GM23338 (cell line): ENCODE measurements at regions not wholly inside any gene's neighbourhood (a gene's known extent, or its start where the extent isn't known, plus 50 kb on each side); places are given as distances from the start of the nearest gene placed in this dataset.

Experiments
- ATAC-seq: fragments of 200-7000 bp; cut with Tn5 transposase; 3 replicates; pipeline ENCODE4 v1.9.1; 2020
- DNase-seq: peaks from one replicate; pipeline ENCODE4 v3.0.0-alpha.2; 2015; ENCODE audit warnings: low spot score
- H2AFZ ChIP-seq: fragments of 200-600 bp; sonication (generic); 2 replicates; pipeline ENCODE4 v1.8.0; 2016; ENCODE audit warnings: antibody characterized with exemption, mild to moderate bottlenecking, moderate library complexity
- H3F3A ChIP-seq: fragments of 200-600 bp; sonication (generic); replicated peaks from 2 replicates; pipeline ENCODE4 v1.8.0; 2017; ENCODE audit warnings: antibody characterized with exemption, mixed run types, low read depth
- H3K27ac ChIP-seq: fragments of 200-600 bp; sonication (generic); 2 replicates; pipeline ENCODE4 v1.6.1; 2016; ENCODE audit warnings: low read depth
- H3K27me3 ChIP-seq: fragments of 200-600 bp; sonication (generic); 2 replicates; pipeline ENCODE4 v1.8.0; 2016; ENCODE audit warnings: mild to moderate bottlenecking, mixed run types, moderate library complexity; ENCODE audit not compliant: insufficient read depth
- H3K36me3 ChIP-seq: fragments of 200-600 bp; sonication (generic); 2 replicates; pipeline ENCODE4 v1.8.0; 2016; ENCODE audit warnings: mild to moderate bottlenecking; ENCODE audit not compliant: insufficient read depth
- H3K4me1 ChIP-seq: fragments of 200-600 bp; sonication (generic); 2 replicates; pipeline ENCODE4 v1.8.0; 2016; ENCODE audit warnings: mild to moderate bottlenecking, moderate library complexity; ENCODE audit not compliant: insufficient read depth
- H3K4me2 ChIP-seq: fragments of 200-600 bp; sonication (generic); 2 replicates; pipeline ENCODE4 v1.7.1; 2017; ENCODE audit warnings: mixed run types
- H3K4me3 ChIP-seq: fragments of 200-600 bp; sonication (generic); 2 replicates; pipeline ENCODE4 v1.6.1; 2016; ENCODE audit warnings: mixed run types
- H3K79me2 ChIP-seq: fragments of 200-600 bp; sonication (generic); replicated peaks from 2 replicates; pipeline ENCODE4 v1.8.0; 2017; ENCODE audit warnings: mild to moderate bottlenecking; ENCODE audit not compliant: insufficient read depth
- H3K9me2 ChIP-seq: fragments of 200-600 bp; sonication (generic); 2 replicates; pipeline ENCODE4 v1.8.0; 2017; ENCODE audit not compliant: insufficient read depth
- H4K20me1 ChIP-seq: fragments of 200-600 bp; sonication (generic); replicated peaks from 2 replicates; pipeline ENCODE4 v1.8.0; 2017; ENCODE audit warnings: mild to moderate bottlenecking; ENCODE audit not compliant: insufficient read depth
- H3K27ac Mint-ChIP-seq: 2 replicates; pipeline ENCODE4 v1.8.0; 2020; ENCODE audit warnings: inconsistent platforms, mild to moderate bottlenecking, moderate library complexity, mixed read lengths
- H3K27me3 Mint-ChIP-seq: 3 replicates; pipeline ENCODE4 v1.8.0; 2022; ENCODE audit warnings: low read depth, mild to moderate bottlenecking, moderate library complexity, mixed read lengths, inconsistent platforms; ENCODE audit not compliant: insufficient read depth, poor library complexity
- H3K36me3 Mint-ChIP-seq: 3 replicates; pipeline ENCODE4 v1.8.0; 2021; ENCODE audit warnings: low read depth, mild to moderate bottlenecking, inconsistent platforms, moderate library complexity, mixed read lengths
- H3K4me1 Mint-ChIP-seq: 3 replicates; pipeline ENCODE4 v1.8.0; 2020; ENCODE audit warnings: mild to moderate bottlenecking, inconsistent platforms, mixed read lengths
- H3K4me3 Mint-ChIP-seq: 3 replicates; pipeline ENCODE4 v1.8.0; 2021; ENCODE audit warnings: moderate library complexity, mild to moderate bottlenecking, inconsistent platforms, mixed read lengths
- H3K9me3 Mint-ChIP-seq: 3 replicates; pipeline ENCODE4 v1.8.0; 2020; ENCODE audit warnings: moderate library complexity, mild to moderate bottlenecking, inconsistent platforms, mixed read lengths
- CREB1 ChIP-seq: fragments of 250-450 bp; sonication (Bioruptor Pico); IDR thresholded peaks from 2 replicates; pipeline ENCODE4 v1.5.0; 2020; ENCODE audit warnings: low read depth, mild to moderate bottlenecking, moderate library complexity
- EZH2 ChIP-seq: fragments of 200-600 bp; sonication (generic); IDR thresholded peaks from one replicate; pipeline ENCODE4 v1.8.0; 2017; ENCODE audit warnings: antibody characterized with exemption, mild to moderate bottlenecking, low read depth; ENCODE audit not compliant: unreplicated experiment
- POLR2AphosphoS5 ChIP-seq: IDR thresholded peaks from 2 replicates; pipeline ENCODE4 v1.6.1; 2016; ENCODE audit warnings: antibody characterized with exemption, low read depth
- STAT1 ChIP-seq: IDR thresholded peaks from one replicate; pipeline ENCODE4 v1.6.1; 2016; ENCODE audit warnings: antibody characterized with exemption; ENCODE audit not compliant: unreplicated experiment
- ZNF114 ChIP-seq: fragments of 250-450 bp; sonication (Bioruptor Pico); IDR thresholded peaks from 2 replicates; pipeline ENCODE4 v1.5.0; 2020; ENCODE audit warnings: mild to moderate bottlenecking, moderate library complexity
- ZNF331 ChIP-seq: fragments of 250-450 bp; sonication (Bioruptor Pico); IDR thresholded peaks from 2 replicates; pipeline ENCODE4 v1.5.0; 2020; ENCODE audit warnings: low read depth, mild to moderate bottlenecking, moderate library complexity
- TF ChIP-seq, protein P1 (sequence below), 2 experiments: fragments of 200-600 bp in 1 of 2; sonication (generic) in 1 of 2; conservative IDR thresholded peaks; 2 replicates each; pipeline versions ENCODE4 v1.5.1 to v1.6.1; 2016 to 2017; ENCODE audit warnings: antibody characterized with exemption in 2 of 2, low read depth in 2 of 2, mild to moderate bottlenecking in 2 of 2, moderate library complexity in 1 of 2
- TF ChIP-seq, protein P2 (sequence below): fragments of 250-450 bp; sonication (Bioruptor Pico); IDR thresholded peaks from 2 replicates; pipeline ENCODE4 v1.5.0; 2020; ENCODE audit warnings: mild to moderate bottlenecking, moderate library complexity
- TF ChIP-seq, protein P3 (sequence below): IDR thresholded peaks from 2 replicates; pipeline ENCODE4 v1.6.1; 2016; ENCODE audit warnings: antibody characterized with exemption

DNA sequence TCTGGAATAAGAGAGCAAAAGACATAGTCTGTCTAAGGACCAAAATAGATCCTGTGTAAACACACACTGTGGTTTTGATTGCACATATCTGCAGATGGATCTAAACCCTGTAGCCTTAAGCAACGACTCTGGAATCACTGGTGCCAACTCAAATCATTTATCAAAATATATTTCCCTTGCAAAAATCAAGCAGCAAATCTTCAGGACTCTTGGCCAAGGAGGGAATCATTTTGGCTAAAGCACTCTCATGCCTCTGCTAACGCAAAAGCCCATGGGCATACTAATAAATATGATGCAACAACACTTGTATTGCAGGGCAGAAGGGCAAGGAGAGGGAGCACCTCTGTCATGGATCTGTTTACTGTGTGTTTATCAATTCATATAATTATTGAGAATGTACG, 155.4 kb upstream of the DUSP10 start:
- H4K20me1 ChIP-seq, result no peaks in the 10 kb centered on the region
- no peaks in the 10 kb centered on the region for H3K9me2 ChIP-seq
- H3K4me1 ChIP-seq, result no peaks in the 10 kb centered on the region
- Mint-ChIP-seq H3K9me3 (no peaks in the 10 kb centered on the region), H3K27ac (no peak overlapping the region), H3K4me1 (no peaks in the 10 kb centered on the region), H3K27me3 (no peaks in the 10 kb centered on the region), H3K4me3 (no peak overlapping the region), H3K36me3 (no peaks in the 10 kb centered on the region)
- no peaks in the 10 kb centered on the region; the same call in 1 of the 2 replicates for H3K36me3 ChIP-seq
- H3F3A ChIP-seq, result no peaks in the 10 kb centered on the region
- ATAC-seq, result no peak
- H3K27ac ChIP-seq, result no peak overlapping the region
- no peaks in the 10 kb centered on the region for H3K27me3 ChIP-seq
- DNase-seq, result no peak
- H3K4me2 ChIP-seq, result no peak overlapping the region
- no peak overlapping the region for H3K4me3 ChIP-seq
- H2AFZ ChIP-seq, result 0 out of 2 replicates have a peak overlapping the region, but pooled peaks have one; percentile 48
- no peak for TF ChIP-seq ZNF114 (CRISPR knock-in tag)
- TF ChIP-seq, protein P1, sequence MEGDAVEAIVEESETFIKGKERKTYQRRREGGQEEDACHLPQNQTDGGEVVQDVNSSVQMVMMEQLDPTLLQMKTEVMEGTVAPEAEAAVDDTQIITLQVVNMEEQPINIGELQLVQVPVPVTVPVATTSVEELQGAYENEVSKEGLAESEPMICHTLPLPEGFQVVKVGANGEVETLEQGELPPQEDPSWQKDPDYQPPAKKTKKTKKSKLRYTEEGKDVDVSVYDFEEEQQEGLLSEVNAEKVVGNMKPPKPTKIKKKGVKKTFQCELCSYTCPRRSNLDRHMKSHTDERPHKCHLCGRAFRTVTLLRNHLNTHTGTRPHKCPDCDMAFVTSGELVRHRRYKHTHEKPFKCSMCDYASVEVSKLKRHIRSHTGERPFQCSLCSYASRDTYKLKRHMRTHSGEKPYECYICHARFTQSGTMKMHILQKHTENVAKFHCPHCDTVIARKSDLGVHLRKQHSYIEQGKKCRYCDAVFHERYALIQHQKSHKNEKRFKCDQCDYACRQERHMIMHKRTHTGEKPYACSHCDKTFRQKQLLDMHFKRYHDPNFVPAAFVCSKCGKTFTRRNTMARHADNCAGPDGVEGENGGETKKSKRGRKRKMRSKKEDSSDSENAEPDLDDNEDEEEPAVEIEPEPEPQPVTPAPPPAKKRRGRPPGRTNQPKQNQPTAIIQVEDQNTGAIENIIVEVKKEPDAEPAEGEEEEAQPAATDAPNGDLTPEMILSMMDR (conservative IDR thresholded peaks at IDR 0.05; ENCODE audit: low read depth in 2 of 2), result no peak
- TF ChIP-seq STAT1, result no peak
- TF ChIP-seq, protein P2, sequence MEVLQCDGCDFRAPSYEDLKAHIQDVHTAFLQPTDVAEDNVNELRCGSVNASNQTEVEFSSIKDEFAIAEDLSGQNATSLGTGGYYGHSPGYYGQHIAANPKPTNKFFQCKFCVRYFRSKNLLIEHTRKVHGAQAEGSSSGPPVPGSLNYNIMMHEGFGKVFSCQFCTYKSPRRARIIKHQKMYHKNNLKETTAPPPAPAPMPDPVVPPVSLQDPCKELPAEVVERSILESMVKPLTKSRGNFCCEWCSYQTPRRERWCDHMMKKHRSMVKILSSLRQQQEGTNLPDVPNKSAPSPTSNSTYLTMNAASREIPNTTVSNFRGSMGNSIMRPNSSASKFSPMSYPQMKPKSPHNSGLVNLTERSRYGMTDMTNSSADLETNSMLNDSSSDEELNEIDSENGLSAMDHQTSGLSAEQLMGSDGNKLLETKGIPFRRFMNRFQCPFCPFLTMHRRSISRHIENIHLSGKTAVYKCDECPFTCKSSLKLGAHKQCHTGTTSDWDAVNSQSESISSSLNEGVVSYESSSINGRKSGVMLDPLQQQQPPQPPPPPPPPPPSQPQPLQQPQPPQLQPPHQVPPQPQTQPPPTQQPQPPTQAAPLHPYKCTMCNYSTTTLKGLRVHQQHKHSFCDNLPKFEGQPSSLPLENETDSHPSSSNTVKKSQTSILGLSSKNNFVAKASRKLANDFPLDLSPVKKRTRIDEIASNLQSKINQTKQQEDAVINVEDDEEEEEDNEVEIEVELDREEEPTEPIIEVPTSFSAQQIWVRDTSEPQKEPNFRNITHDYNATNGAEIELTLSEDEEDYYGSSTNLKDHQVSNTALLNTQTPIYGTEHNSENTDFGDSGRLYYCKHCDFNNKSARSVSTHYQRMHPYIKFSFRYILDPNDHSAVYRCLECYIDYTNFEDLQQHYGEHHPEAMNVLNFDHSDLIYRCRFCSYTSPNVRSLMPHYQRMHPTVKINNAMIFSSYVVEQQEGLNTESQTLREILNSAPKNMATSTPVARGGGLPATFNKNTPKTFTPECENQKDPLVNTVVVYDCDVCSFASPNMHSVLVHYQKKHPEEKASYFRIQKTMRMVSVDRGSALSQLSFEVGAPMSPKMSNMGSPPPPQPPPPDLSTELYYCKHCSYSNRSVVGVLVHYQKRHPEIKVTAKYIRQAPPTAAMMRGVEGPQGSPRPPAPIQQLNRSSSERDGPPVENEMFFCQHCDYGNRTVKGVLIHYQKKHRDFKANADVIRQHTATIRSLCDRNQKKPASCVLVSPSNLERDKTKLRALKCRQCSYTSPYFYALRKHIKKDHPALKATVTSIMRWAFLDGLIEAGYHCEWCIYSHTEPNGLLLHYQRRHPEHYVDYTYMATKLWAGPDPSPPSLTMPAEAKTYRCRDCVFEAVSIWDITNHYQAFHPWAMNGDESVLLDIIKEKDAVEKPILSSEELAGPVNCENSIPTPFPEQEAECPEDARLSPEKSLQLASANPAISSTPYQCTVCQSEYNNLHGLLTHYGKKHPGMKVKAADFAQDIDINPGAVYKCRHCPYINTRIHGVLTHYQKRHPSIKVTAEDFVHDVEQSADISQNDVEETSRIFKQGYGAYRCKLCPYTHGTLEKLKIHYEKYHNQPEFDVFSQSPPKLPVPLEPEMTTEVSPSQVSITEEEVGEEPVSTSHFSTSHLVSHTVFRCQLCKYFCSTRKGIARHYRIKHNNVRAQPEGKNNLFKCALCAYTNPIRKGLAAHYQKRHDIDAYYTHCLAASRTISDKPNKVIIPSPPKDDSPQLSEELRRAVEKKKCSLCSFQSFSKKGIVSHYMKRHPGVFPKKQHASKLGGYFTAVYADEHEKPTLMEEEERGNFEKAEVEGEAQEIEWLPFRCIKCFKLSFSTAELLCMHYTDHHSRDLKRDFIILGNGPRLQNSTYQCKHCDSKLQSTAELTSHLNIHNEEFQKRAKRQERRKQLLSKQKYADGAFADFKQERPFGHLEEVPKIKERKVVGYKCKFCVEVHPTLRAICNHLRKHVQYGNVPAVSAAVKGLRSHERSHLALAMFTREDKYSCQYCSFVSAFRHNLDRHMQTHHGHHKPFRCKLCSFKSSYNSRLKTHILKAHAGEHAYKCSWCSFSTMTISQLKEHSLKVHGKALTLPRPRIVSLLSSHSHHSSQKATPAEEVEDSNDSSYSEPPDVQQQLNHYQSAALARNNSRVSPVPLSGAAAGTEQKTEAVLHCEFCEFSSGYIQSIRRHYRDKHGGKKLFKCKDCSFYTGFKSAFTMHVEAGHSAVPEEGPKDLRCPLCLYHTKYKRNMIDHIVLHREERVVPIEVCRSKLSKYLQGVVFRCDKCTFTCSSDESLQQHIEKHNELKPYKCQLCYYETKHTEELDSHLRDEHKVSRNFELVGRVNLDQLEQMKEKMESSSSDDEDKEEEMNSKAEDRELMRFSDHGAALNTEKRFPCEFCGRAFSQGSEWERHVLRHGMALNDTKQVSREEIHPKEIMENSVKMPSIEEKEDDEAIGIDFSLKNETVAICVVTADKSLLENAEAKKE, result no peak
- no peak for TF ChIP-seq POLR2AphosphoS5
- TF ChIP-seq, protein P3, sequence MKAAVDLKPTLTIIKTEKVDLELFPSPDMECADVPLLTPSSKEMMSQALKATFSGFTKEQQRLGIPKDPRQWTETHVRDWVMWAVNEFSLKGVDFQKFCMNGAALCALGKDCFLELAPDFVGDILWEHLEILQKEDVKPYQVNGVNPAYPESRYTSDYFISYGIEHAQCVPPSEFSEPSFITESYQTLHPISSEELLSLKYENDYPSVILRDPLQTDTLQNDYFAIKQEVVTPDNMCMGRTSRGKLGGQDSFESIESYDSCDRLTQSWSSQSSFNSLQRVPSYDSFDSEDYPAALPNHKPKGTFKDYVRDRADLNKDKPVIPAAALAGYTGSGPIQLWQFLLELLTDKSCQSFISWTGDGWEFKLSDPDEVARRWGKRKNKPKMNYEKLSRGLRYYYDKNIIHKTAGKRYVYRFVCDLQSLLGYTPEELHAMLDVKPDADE, result no peak
- TF ChIP-seq EZH2, result no peak
- no peak for TF ChIP-seq CREB1
- TF ChIP-seq ZNF331, result no peak
- no peaks in the 10 kb centered on the region for H3K79me2 ChIP-seq
